Lung (tissue), 11 donors: ENCODE measurements at regions not wholly inside any gene's neighbourhood (a gene's known extent, or its start where the extent isn't known, plus 50 kb on each side); places are given as distances from the start of the nearest gene placed in this dataset.

Experiments
- ATAC-seq: fragments of 200-7000 bp; cut with Tn5 transposase; one replicate; pipeline ENCODE4 v1.9.1; 2020; ENCODE audit warnings: moderate number of reproducible peaks; ENCODE audit not compliant: insufficient read depth, low FRiP score
- DNase-seq, 3 donors: peaks; one replicate each; pipeline ENCODE4 v3.0.0-alpha.2; 2013 to 2017
- H3K27ac ChIP-seq, 2 donors: one replicate each; pipeline ENCODE4 v1.5.1; 2013; ENCODE audit warnings: mild to moderate bottlenecking in 2 of 2, moderate library complexity in 2 of 2, control low read depth in 1 of 2, inconsistent platforms in 1 of 2, low read depth in 1 of 2, low read length in 1 of 2
- H3K27me3 ChIP-seq, 3 donors: one replicate each; pipeline ENCODE4 v1.5.1; 2013; ENCODE audit warnings: low read length in 2 of 3; ENCODE audit not compliant: control insufficient read depth in 3 of 3, insufficient read depth in 3 of 3
- H3K36me3 ChIP-seq, 4 donors: one replicate each; pipeline ENCODE4 v1.5.1; 2013; ENCODE audit warnings: low read length in 4 of 4, mild to moderate bottlenecking in 1 of 4, moderate library complexity in 1 of 4; ENCODE audit not compliant: control insufficient read depth in 4 of 4, insufficient read depth in 4 of 4
- H3K4me1 ChIP-seq, 5 donors: one replicate each; pipeline ENCODE4 v1.5.1; 2013; ENCODE audit warnings: low read length in 5 of 5, mild to moderate bottlenecking in 2 of 5, moderate library complexity in 1 of 5; ENCODE audit not compliant: control insufficient read depth in 5 of 5, insufficient read depth in 5 of 5
- H3K4me3 ChIP-seq: one replicate; pipeline ENCODE4 v1.5.1; 2013; ENCODE audit warnings: mild to moderate bottlenecking, control low read depth, moderate library complexity
- H3K9ac ChIP-seq, 2 donors: one replicate each; pipeline ENCODE4 v1.5.1; 2013; ENCODE audit warnings: low read length in 2 of 2, control low read depth in 1 of 2; ENCODE audit not compliant: insufficient read depth in 1 of 2
- H3K9me3 ChIP-seq, 4 donors: one replicate each; pipeline ENCODE4 v1.5.1; 2013; ENCODE audit warnings: low read length in 3 of 4, mild to moderate bottlenecking in 1 of 4, moderate library complexity in 1 of 4; ENCODE audit not compliant: control insufficient read depth in 4 of 4, insufficient read depth in 3 of 4
- CTCF ChIP-seq: IDR thresholded peaks from 2 replicates; pipeline ENCODE4 v1.5.1; 2012; ENCODE audit warnings: mild to moderate bottlenecking; ENCODE audit errors: control extremely low read depth, extremely low read depth
- WGBS, 2 donors: extraction: QIAGEN DNeasy Blood & Tissue Kit; methylation state at CpG; one replicate each; pipeline ENCODE4 v1.1.7; 2013; 5-methylcytosine and 5-hydroxymethylcytosine counted together
- donor health status: control.
- donor health status: control.
- donor health status: Bipolar disorder and iron deficiency.
- donor health status: healthy.
- donor health status: DM: yes; HTN: yes; CAD: no.

DNA sequence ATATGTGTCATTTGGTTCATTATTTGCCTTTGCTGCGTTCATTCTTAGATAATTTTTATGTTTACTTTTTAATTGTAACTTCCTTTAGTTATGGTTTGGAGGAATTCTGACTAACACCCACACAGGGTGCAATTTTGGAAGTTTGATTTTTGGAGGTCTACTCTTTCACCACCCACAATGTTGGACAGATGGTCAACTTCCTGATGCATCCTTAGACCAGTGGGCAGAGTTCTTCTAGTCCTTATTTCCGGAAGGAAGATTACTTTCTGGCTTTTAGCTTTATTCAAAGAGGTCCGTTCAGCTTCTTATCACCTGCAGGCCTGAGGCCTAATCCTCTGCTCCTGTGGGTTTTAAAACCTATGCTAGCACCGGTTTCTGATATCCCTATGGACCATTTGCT lies 126.7 kb downstream of the MTX3 start:
- ATAC-seq (no peak), DNase-seq (no peak)
- WGBS, 2 donors: 57 to 63% methylated on average over 4 of the region's 4 CpGs
- H3K9me3 ChIP-seq: no peaks in the 10 kb centered on the region
- H3K27ac ChIP-seq: no peak overlapping the region
- H3K27me3 ChIP-seq: peaks cover 0 to 4% (median 0%) of the 10 kb centered on the region in 3 donors
- no peak overlapping the region for H3K4me3 ChIP-seq
- H3K36me3 ChIP-seq: no peaks in the 10 kb centered on the region
- TF ChIP-seq CTCF: no peak
- no peaks in the 10 kb centered on the region for H3K4me1 ChIP-seq
- H3K9ac ChIP-seq: no peak overlapping the region

GRCh38 chr5:79859588-79859987 lies 131.5 kb downstream of the MTX3 start:
- no peak for DNase-seq
- no peak overlapping the region for H3K9ac ChIP-seq

GRCh38 chr5:79858410-79858723 lies 132.7 kb downstream of the MTX3 start:
- WGBS, 2 donors: 93 to 94% methylated on average over 2 of the region's 2 CpGs
- Histone ChIP-seq H3K36me3 (no peaks in the 10 kb centered on the region), H3K27me3 (peaks cover 0 to 10% (median 0%) of the 10 kb centered on the region in 3 donors), H3K4me1 (no peaks in the 10 kb centered on the region), H3K4me3 (no peak overlapping the region), H3K9ac (no peak overlapping the region), H3K27ac (no peak overlapping the region), H3K9me3 (peaks cover 0 to 2% (median 0%) of the 10 kb centered on the region in 4 donors)
- no peak for TF ChIP-seq CTCF
- no peak for DNase-seq
- ATAC-seq: no peak

More at GRCh38 chr5:79859588-79859987, 131.5 kb downstream of the MTX3 start:
- Histone ChIP-seq H3K27me3 (peaks cover 0 to 10% (median 0%) of the 10 kb centered on the region in 3 donors), H3K9me3 (peaks cover 0 to 2% (median 0%) of the 10 kb centered on the region in 4 donors), H3K27ac (peak overlapping the region in 1 of 2 donors; percentile 49), H3K4me1 (no peaks in the 10 kb centered on the region), H3K4me3 (no peak overlapping the region), H3K36me3 (no peaks in the 10 kb centered on the region)
- 66 to 69% methylated on average over 5 of the region's 5 CpGs for WGBS, 2 donors
- no peak for ATAC-seq
- TF ChIP-seq CTCF: no peak

DNA sequence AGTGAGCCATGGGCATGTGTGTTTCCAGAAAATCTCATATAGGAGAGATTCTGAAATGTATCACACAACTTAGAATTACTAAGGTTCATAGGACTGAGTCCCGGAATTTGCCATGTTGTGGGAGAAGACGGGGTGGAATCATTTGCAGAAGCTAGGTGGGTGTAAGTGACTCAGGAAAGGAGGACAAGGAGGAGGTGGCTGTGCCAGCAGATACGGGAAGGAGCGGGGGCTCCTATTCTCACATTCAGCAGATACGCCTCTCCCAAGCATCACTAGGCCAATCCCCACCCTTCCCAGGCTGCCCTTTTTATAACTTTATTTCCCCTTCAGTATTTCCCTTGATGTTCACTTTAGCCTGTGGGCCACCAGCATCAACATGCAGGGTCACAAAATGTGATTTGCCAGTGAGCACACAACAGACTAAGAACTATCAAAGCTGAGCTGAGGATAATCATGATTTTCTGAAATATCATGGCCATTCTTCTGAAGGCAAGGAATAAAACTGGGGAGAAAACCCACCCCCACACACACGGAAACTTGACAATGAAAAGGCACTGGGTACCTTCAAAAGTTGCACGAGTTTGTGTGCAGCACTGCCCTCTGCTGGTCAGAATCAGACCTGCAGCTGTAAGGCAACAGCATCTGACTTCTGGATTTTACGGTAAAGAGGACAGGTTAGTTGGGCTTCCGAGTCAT lies 133.2 kb downstream of the MTX3 start:
- 43 to 50% methylated on average over 9 of the region's 9 CpGs for WGBS, 2 donors
- H3K4me3 ChIP-seq: no peak overlapping the region

More for the DNA sequence above, 133.2 kb downstream of the MTX3 start:
- Histone ChIP-seq H3K4me1 (no peaks in the 10 kb centered on the region), H3K9me3 (peaks cover 0 to 2% (median 0%) of the 10 kb centered on the region in 4 donors), H3K27ac (no peak overlapping the region), H3K36me3 (no peaks in the 10 kb centered on the region), H3K27me3 (peaks cover 0 to 10% (median 0%) of the 10 kb centered on the region in 3 donors), H3K9ac (no peak overlapping the region)
- DNase-seq (peak; percentile 69 to 74 (median 71)), ATAC-seq (peak; percentile 75)
- peak; percentile 94 for TF ChIP-seq CTCF
